ENCODE measurements at regions not wholly inside any gene's neighbourhood (a gene's known extent, or its start where the extent isn't known, plus 50 kb on each side); places are given as distances from the start of the nearest gene placed in this dataset.

- H3K27ac ChIP-seq = no peak overlapping the region
- TF ChIP-seq ZFX (IDR thresholded peaks at IDR 0.05) = no peak
- TF ChIP-seq CTCF (conservative IDR thresholded peaks at IDR 0.05) = no peak
Observed at GRCh38 chr10:36281831-36282331, 639.8 kb upstream of the FZD8 start.

- no peak overlapping the region for H3K27ac ChIP-seq
- TF ChIP-seq ZFX (IDR thresholded peaks at IDR 0.05) (no peak), CTCF (conservative IDR thresholded peaks at IDR 0.05) (no peak)
Observed at GRCh38 chr10:36280890-36281499, 638.9 kb upstream of the FZD8 start.

- TF ChIP-seq ZFX (IDR thresholded peaks at IDR 0.05) (no peak), CTCF (conservative IDR thresholded peaks at IDR 0.05) (no peak)
- H3K27ac ChIP-seq = no peak overlapping the region
Observed at GRCh38 chr10:36280321-36280741, 638.2 kb upstream of the FZD8 start.

- no peak overlapping the region for H3K27ac ChIP-seq
- TF ChIP-seq ZFX (IDR thresholded peaks at IDR 0.05) (no peak), CTCF (conservative IDR thresholded peaks at IDR 0.05) (no peak)
Observed at GRCh38 chr10:36278176-36278575, 636.1 kb upstream of the FZD8 start.

- no peak for TF ChIP-seq CTCF (conservative IDR thresholded peaks at IDR 0.05)
- TF ChIP-seq ZFX (IDR thresholded peaks at IDR 0.05) = no peak
- H3K27ac ChIP-seq = no peak overlapping the region
Observed at GRCh38 chr10:36277459-36277858, 635.4 kb upstream of the FZD8 start.

GRCh38 chr10:36271627-36272340, 629.7 kb upstream of the FZD8 start:
- no peak for TF ChIP-seq ZFX (IDR thresholded peaks at IDR 0.05)
- TF ChIP-seq CTCF (conservative IDR thresholded peaks at IDR 0.05) = no peak
- no peak overlapping the region for H3K27ac ChIP-seq

- H3K27ac ChIP-seq = no peak overlapping the region
- no peak for TF ChIP-seq ZFX (IDR thresholded peaks at IDR 0.05)
- TF ChIP-seq CTCF (conservative IDR thresholded peaks at IDR 0.05) = no peak
Observed at GRCh38 chr10:36269222-36269621, 627.1 kb upstream of the FZD8 start.

Measured in C4-2B (cell line).